ENCODE measurements at regions not wholly inside any gene's neighbourhood (a gene's known extent, or its start where the extent isn't known, plus 50 kb on each side); places are given as distances from the start of the nearest gene placed in this dataset.

DNA sequence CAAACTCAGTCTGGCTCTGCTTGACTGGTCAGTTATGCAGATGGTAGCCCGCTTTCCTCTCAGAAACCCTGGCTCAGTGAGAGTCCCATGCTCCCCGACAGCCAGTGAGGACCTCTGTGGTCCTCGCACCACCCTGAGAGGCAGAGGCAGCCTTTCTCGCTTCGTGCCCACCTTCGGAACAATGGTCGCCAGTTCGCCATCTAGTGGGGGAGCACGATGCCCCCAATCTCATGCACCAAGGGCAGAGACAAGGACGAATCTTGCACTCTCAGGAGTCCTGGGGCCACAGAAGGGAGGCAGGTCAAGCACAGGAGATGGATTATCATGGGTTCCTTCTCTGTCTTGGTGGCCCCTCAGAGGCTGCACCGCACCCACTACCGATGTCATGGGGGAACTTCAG lies 75.2 kb downstream of the RHCG start:
- no peak for DNase-seq

- DNase-seq = peak in 1 of 2 donors; percentile 18
Measured at GRCh38 chr15:89419370-89419984, 76.9 kb downstream of the RHCG start.

- DNase-seq = no peak
Measured at GRCh38 chr15:89417206-89417725, 79.1 kb downstream of the RHCG start.

- no peak for DNase-seq
Measured at GRCh38 chr15:89416339-89417183, 79.8 kb downstream of the RHCG start.

GRCh38 chr15:89414571-89414970 lies 79.9 kb upstream of the POLG start:
- no peak for DNase-seq

DNA sequence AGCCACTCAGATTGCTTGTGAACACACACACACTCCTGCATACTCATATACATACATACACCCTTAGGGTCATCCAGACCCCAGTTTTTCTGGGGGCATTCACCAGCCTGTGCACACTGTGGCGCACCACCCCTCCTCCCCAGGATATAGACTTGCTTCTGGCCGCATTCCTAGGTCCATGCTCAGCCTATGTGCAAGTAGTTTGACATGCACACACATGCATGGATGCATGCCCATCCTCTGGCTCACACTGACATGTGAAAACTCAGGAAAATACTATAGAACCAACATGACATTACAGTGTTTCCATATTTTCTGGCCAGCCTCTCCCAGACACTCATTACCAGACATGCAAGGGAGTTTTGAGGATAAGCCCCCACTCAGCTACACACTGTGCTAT lies 79.3 kb upstream of the POLG start:
- no peak for DNase-seq

DNA sequence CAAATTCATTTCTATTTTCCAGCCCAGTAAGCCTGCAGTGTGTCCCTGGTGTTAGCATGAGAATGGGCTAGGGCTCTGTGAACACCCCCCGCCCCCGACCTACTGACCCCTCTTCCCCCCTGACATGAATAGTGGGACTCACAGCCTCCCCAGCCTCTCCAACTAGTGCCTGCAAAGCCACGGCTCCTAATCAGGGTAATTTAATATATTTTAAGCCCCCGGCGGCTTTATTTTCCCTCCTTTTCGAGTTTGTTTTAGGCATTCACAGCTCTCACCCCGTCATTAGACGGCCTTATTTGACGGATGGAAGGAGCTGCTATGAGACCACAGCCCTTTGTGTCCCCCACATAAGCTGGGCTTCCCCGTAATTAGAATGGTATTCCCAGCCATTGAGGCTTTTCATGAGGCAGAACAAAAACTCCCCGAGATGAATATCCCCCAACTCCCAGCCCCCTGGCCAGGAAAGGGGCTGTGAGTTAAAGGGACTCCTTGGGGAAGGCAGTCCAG lies 78.3 kb upstream of the POLG start:
- no peak for DNase-seq

GRCh38 chr15:89410039-89410435 lies 75.4 kb upstream of the POLG start:
- no peak for DNase-seq

- no peak for DNase-seq
Measured at GRCh38 chr15:89409184-89410038, 74.8 kb upstream of the POLG start.

GRCh38 chr15:89408372-89409183 lies 74.0 kb upstream of the POLG start:
- DNase-seq = no peak

- no peak for DNase-seq
Measured at GRCh38 chr15:89406940-89407607, 72.5 kb upstream of the POLG start.

DNA sequence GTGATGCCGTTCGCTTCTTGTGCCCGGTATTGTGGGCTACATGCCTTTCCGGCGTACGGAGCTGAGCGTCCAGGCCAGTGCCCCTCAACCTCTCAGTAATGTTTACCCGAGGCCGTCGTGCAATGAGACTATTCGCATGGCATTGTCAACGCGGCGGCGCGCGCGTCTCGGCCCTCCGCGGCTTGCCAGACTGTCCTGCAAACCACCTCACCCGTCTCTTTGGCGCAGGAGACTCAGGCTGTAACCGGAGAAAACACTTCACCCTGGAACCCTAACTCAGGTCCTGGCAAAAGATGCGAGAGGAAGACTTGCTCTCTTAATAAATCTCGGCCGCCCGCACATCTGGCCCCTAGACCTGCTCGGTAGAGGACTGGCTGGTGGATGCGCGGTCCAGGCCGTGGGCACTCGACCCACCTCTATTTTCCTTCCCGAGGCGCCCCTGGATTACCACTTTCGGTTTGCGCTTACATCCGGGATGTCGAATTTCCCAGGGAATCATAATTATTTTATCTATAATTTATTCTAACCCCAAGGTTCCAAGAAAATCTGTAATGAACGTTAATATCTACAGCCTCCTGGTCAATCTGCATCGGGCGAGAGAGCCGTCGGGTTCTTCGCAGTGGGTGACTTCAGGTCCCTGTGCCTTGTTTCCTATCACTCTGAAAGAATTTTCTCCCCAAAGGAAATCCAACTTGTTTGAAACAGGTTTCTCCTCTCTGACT lies 71.8 kb upstream of the POLG start:
- DNase-seq = no peak

DNA sequence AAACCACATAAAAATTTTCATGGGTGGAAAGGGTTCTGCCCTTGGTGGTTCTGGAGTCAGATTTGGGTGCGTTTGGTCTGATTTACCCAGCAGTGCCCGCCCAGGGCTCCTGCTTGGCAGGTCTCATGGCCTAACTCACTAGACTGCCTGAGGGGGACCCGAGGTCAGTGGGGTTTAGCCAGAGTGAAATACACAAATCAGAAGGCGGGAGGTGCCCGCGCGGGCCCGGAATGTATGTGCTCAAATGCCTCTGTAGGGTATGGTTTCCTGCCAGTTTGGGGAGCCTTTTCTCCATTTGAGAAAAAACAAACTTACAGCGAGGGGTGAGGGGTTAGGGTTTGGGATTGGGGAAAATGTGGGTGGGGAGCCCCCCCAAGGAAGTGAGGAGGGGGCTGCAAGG lies 70.9 kb upstream of the POLG start:
- DNase-seq = no peak

GRCh38 chr15:89404023-89404422 lies 69.4 kb upstream of the POLG start:
- no peak for DNase-seq

- no peak for DNase-seq
Measured at GRCh38 chr15:89402518-89402805, 67.8 kb upstream of the POLG start.

GRCh38 chr15:89401631-89402517 lies 67.2 kb upstream of the POLG start:
- no peak for DNase-seq

DNA sequence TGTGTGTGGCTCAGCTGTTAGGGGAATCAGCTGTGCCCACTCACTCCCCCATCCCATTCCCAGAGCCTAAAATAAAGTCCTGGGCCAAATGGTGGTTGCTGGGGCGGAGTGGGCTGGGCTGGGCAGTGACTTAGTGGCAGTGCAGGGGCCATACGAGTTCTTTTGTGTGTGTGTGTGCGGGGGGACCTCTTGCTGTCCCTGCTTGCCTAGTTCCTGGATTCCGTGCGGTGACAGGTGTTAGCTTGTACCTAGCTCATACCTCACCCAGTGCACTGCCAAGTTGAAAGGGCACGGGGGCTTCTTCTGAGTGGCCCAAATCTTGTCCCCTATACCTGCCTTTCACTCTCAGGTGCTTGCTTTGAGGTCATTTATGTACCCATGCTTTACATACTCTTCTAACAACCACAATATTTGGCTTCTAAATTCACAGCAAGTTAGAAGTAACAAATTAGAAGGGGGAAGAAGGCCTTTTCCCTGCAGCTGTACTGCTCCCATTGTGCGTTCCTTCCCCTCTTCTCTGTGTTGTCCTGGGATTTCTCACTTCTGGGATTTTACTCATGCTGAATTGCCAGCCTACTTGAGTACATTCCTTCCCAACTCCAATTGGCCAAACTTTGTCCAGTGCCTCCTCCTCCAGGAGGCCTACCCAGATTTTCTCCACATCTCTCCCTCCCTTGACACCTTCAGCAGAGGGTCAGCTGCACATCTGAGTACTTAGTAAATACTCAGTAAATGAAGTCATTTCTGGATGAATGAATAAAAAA lies 66.3 kb upstream of the POLG start:
- DNase-seq = no peak

GRCh38 chr15:89400116-89400781 lies 65.6 kb upstream of the POLG start:
- DNase-seq = no peak

All from hippocampal formation (tissue), 2 donors.